SK-N-SH (cell line): ENCODE measurements at regions not wholly inside any gene's neighbourhood (a gene's known extent, or its start where the extent isn't known, plus 50 kb on each side); places are given as distances from the start of the nearest gene placed in this dataset.

Experiments
- CTCF ChIP-seq: fragments of 200-600 bp; sonication (generic); IDR thresholded peaks from 2 replicates; pipeline ENCODE4 v1.6.1; 2017; ENCODE audit warnings: antibody characterized with exemption, mild to moderate bottlenecking, moderate library complexity
- ELF1 ChIP-seq: IDR thresholded peaks from 2 replicates; pipeline ENCODE4 v1.4.0; 2012
- EZH2phosphoT487 ChIP-seq: fragments of 200-600 bp; sonication (generic); IDR thresholded peaks from 2 replicates; pipeline ENCODE4 v1.6.1; 2017; ENCODE audit warnings: low read depth, mixed run types, mild to moderate bottlenecking, antibody characterized with exemption, moderate library complexity, borderline replicate concordance
- NRF1 ChIP-seq: IDR thresholded peaks from 2 replicates; pipeline ENCODE4 v1.6.1; 2012; ENCODE audit warnings: low read depth, mild to moderate bottlenecking, low read length
- RAD21 ChIP-seq: IDR thresholded peaks from 2 replicates; pipeline ENCODE4 v1.6.1; 2012; ENCODE audit warnings: mild to moderate bottlenecking, low read length
- SIN3A ChIP-seq: IDR thresholded peaks from 2 replicates; pipeline ENCODE4 v1.6.1; 2012; ENCODE audit warnings: low read depth, mild to moderate bottlenecking, low read length, moderate library complexity, borderline replicate concordance
- USF2 ChIP-seq: fragments of 150-350 bp; IDR thresholded peaks from 2 replicates; pipeline ENCODE4 v1.6.1; 2017; ENCODE audit warnings: antibody characterized with exemption, low read length, low read depth, borderline replicate concordance
- YY1 ChIP-seq: IDR thresholded peaks from 2 replicates; pipeline ENCODE4 v1.4.0; 2012; ENCODE audit warnings: low read depth, mild to moderate bottlenecking
- ZBTB33 ChIP-seq: IDR thresholded peaks from 2 replicates; pipeline ENCODE4 v1.4.0; 2012; ENCODE audit warnings: low read depth, borderline replicate concordance

GRCh38 chr17:77498091-77498741 is 357.4 kb downstream of the SEC14L1 start:
- TF ChIP-seq RAD21: no peak
- no peak for TF ChIP-seq ZBTB33
- no peak for TF ChIP-seq YY1
- no peak for TF ChIP-seq CTCF
- TF ChIP-seq EZH2phosphoT487: no peak
- TF ChIP-seq USF2: no peak
- no peak for TF ChIP-seq NRF1
- no peak for TF ChIP-seq ELF1
- no peak for TF ChIP-seq SIN3A
